ENCODE measurements at regions not wholly inside any gene's neighbourhood (a gene's known extent, or its start where the extent isn't known, plus 50 kb on each side); places are given as distances from the start of the nearest gene placed in this dataset.

DNA sequence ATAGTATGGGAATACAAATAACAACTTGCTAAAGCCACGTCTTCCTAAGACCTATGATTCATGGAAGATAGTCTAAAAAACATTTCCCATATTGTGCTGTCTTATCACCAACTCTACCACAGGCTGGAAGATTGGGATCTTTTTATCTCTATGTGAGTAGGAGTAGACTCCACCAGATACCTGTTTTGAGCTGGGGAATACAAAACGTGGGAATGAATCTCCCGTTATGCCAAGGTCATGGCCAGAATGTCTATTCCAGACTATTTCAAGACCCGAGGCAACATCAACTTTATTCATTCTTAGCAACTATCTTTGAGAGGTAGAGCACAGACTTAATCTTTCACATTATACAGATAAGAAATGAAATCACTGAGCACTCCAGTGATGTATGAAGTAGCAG lies 2350.9 kb upstream of the WWC1 start:
- DNase-seq, result no peak
- Histone ChIP-seq H3K36me3 (ENCODE audit: low read depth) (no peaks in the 10 kb centered on the region), H3K27ac (no peak overlapping the region), H3K27me3 (replicated peaks; ENCODE audit: insufficient read depth) (no peaks in the 10 kb centered on the region), H3F3A (ENCODE audit: insufficient read depth) (no peaks in the 10 kb centered on the region), H3K79me2 (ENCODE audit: insufficient read depth) (no peaks in the 10 kb centered on the region), H3K9me2 (ENCODE audit: insufficient read depth) (no peaks in the 10 kb centered on the region), H3K9ac (no peak overlapping the region), H3K4me2 (ENCODE audit: unreplicated experiment) (no peak overlapping the region), H3K4me1 (ENCODE audit: insufficient read depth) (no peaks in the 10 kb centered on the region), H4K20me1 (ENCODE audit: insufficient read depth) (no peaks in the 10 kb centered on the region), H2AFZ (no peak overlapping the region), H3K9me3 (ENCODE audit: low read depth) (peaks cover 4% of the 10 kb centered on the region), H3K4me3 (no peak overlapping the region)
- TF ChIP-seq EZH2phosphoT487 (IDR thresholded peaks at IDR 0.05; ENCODE audit: insufficient read depth, low read depth) (no peak), EZH2 (IDR thresholded peaks at IDR 0.05; ENCODE audit: insufficient read depth, poor library complexity, severe bottlenecking) (no peak)
- WGBS, 2 experiments (ENCODE audit: low coverage in 1 of 2, low lambda C conversion rate in 2 of 2, missing lambda C conversion rate in 2 of 2), result 7 to 17% methylated on average over 4 of the region's 4 CpGs
- in situ Hi-C loops (cut with MboI), result no loop called here

DNA sequence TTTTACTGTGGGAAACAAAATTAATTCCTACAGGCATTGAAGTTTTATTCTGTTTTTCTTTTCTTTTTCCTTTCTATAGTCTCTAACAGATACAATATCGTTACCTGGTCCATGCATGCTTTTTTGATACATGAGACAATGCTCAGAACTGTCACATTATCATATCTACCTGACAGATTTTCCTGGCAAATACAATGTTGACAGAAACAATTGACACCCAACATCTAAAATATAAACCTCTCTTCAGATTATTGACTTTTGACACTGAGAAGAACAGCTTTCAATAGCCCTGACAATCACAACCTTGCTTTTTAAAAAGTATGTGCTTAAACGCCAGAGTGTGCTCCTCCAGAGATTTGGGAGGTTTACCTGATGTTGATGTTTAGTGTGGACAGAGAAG lies 2334.6 kb upstream of the WWC1 start:
- no peak for DNase-seq
- no peaks in the 10 kb centered on the region for H3F3A ChIP-seq (ENCODE audit: insufficient read depth)
- H3K36me3 ChIP-seq (ENCODE audit: low read depth), result no peaks in the 10 kb centered on the region
- no peaks in the 10 kb centered on the region for H4K20me1 ChIP-seq (ENCODE audit: insufficient read depth)
- in situ Hi-C loops (cut with MboI), result no loop called here
- H3K4me3 ChIP-seq, result no peak overlapping the region
- H3K79me2 ChIP-seq (ENCODE audit: insufficient read depth), result no peaks in the 10 kb centered on the region
- no peaks in the 10 kb centered on the region for H3K9me2 ChIP-seq (ENCODE audit: insufficient read depth)
- WGBS, 2 experiments (ENCODE audit: low coverage in 1 of 2, low lambda C conversion rate in 2 of 2, missing lambda C conversion rate in 2 of 2), result 13 to 22% methylated on average over 2 of the region's 2 CpGs
- no peak overlapping the region for H3K4me2 ChIP-seq (ENCODE audit: unreplicated experiment)
- H3K27me3 ChIP-seq (replicated peaks; ENCODE audit: insufficient read depth), result no peaks in the 10 kb centered on the region
- no peaks in the 10 kb centered on the region for H3K4me1 ChIP-seq (ENCODE audit: insufficient read depth)
- H3K9ac ChIP-seq, result no peak overlapping the region
- TF ChIP-seq EZH2phosphoT487 (IDR thresholded peaks at IDR 0.05; ENCODE audit: insufficient read depth, low read depth) (no peak), EZH2 (IDR thresholded peaks at IDR 0.05; ENCODE audit: insufficient read depth, poor library complexity, severe bottlenecking) (no peak)
- no peak overlapping the region for H2AFZ ChIP-seq
- no peak overlapping the region for H3K27ac ChIP-seq
- H3K9me3 ChIP-seq (ENCODE audit: low read depth), result peaks cover 4% of the 10 kb centered on the region

DNA sequence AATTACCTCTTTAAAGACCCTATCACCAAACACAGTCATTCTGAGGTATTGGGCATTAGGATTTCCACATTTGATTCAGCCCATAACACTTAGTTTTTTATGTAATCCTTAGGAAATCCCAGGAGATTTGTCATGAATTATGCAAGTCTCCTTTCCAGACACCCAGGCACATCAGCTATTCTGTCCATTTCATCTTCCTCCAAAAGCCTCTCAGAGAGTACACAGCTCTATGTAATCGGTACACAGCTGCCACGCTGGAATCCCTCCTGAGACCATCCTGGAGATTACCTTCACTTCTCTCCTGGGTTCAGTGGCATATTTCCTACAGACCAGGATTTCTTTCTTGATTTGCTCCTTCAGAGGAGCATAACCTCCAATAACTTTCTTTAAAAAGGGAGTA lies 2309.8 kb upstream of the WWC1 start:
- Histone ChIP-seq H3K27me3 (replicated peaks; ENCODE audit: insufficient read depth) (no peaks in the 10 kb centered on the region), H3K36me3 (ENCODE audit: low read depth) (no peaks in the 10 kb centered on the region), H3F3A (ENCODE audit: insufficient read depth) (no peaks in the 10 kb centered on the region), H3K9me3 (ENCODE audit: low read depth) (no peaks in the 10 kb centered on the region), H3K9ac (no peak overlapping the region), H4K20me1 (ENCODE audit: insufficient read depth) (no peaks in the 10 kb centered on the region), H2AFZ (no peak overlapping the region), H3K9me2 (ENCODE audit: insufficient read depth) (no peaks in the 10 kb centered on the region), H3K4me1 (ENCODE audit: insufficient read depth) (no peaks in the 10 kb centered on the region), H3K27ac (no peak overlapping the region), H3K4me3 (no peak overlapping the region), H3K4me2 (ENCODE audit: unreplicated experiment) (no peak overlapping the region), H3K79me2 (ENCODE audit: insufficient read depth) (no peaks in the 10 kb centered on the region)
- 28 to 40% methylated on average over 2 of the region's 2 CpGs for WGBS, 2 experiments (ENCODE audit: low coverage in 1 of 2, low lambda C conversion rate in 2 of 2, missing lambda C conversion rate in 2 of 2)
- DNase-seq, result no peak
- in situ Hi-C loops (cut with MboI), result no loop called here
- TF ChIP-seq EZH2 (IDR thresholded peaks at IDR 0.05; ENCODE audit: insufficient read depth, poor library complexity, severe bottlenecking), result no peak
- no peak for TF ChIP-seq EZH2phosphoT487 (IDR thresholded peaks at IDR 0.05; ENCODE audit: insufficient read depth, low read depth)

- no peak overlapping the region for H3K9ac ChIP-seq
- no peaks in the 10 kb centered on the region for H3F3A ChIP-seq (ENCODE audit: insufficient read depth)
- no peaks in the 10 kb centered on the region for H4K20me1 ChIP-seq (ENCODE audit: insufficient read depth)
- TF ChIP-seq EZH2 (IDR thresholded peaks at IDR 0.05; ENCODE audit: insufficient read depth, poor library complexity, severe bottlenecking), result no peak
- TF ChIP-seq EZH2phosphoT487 (IDR thresholded peaks at IDR 0.05; ENCODE audit: insufficient read depth, low read depth), result no peak
- in situ Hi-C loops (cut with MboI), result no loop called here
- DNase-seq, result no peak
- H3K4me3 ChIP-seq, result no peak overlapping the region
- H2AFZ ChIP-seq, result no peak overlapping the region
- no peak overlapping the region for H3K27ac ChIP-seq
- H3K79me2 ChIP-seq (ENCODE audit: insufficient read depth), result no peaks in the 10 kb centered on the region
- H3K9me2 ChIP-seq (ENCODE audit: insufficient read depth), result no peaks in the 10 kb centered on the region
- H3K9me3 ChIP-seq (ENCODE audit: low read depth), result no peaks in the 10 kb centered on the region
- no peaks in the 10 kb centered on the region for H3K36me3 ChIP-seq (ENCODE audit: low read depth)
- no peak overlapping the region for H3K4me2 ChIP-seq (ENCODE audit: unreplicated experiment)
- no peaks in the 10 kb centered on the region for H3K4me1 ChIP-seq (ENCODE audit: insufficient read depth)
- 34 to 36% methylated on average over 13 of the region's 13 CpGs for WGBS, 2 experiments (ENCODE audit: low coverage in 1 of 2, low lambda C conversion rate in 2 of 2, missing lambda C conversion rate in 2 of 2)
- no peaks in the 10 kb centered on the region for H3K27me3 ChIP-seq (replicated peaks; ENCODE audit: insufficient read depth)
These were observed 2295.1 kb upstream of the WWC1 start for GRCh38 chr5:165996201-165996875.
